ENCODE measurements at regions not wholly inside any gene's neighbourhood (a gene's known extent, or its start where the extent isn't known, plus 50 kb on each side); places are given as distances from the start of the nearest gene placed in this dataset.

DNA sequence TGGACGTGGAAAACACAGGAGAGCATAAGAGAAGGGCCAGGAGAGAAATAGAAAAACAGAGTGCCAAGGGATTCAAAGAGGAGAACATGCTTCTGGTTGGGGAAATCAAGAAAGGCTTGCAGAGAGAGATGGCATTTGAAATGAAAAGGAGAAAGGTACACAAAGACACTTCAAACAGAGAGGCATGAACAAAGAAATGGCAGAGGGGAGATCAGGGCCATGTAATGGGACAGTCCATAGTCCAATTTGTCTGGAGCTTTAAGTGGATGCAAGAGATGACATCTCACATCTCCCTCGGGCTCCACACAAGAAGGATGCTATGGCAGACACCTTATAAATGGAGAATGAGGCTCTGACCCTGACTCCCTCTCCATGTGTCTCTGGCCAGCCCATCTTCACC is 331.1 kb downstream of the MLLT3 start:
- no peaks in the 10 kb centered on the region for H3K4me1 Mint-ChIP-seq (ENCODE audit: insufficient read depth, unreplicated experiment)
- H3K27me3 Mint-ChIP-seq (ENCODE audit: insufficient read depth, unreplicated experiment), result no peaks in the 10 kb centered on the region
- no TSS peak for BruUV-seq (replicated peaks)
- POLR2A ChIA-PET, result interaction anchor here (0.7 kb wide), 1 partner anchor 36 kb away, joined by 4 read pairs; no protein-coding TSS in a partner anchor
- H3K27ac Mint-ChIP-seq (ENCODE audit: low read depth, unreplicated experiment), result no peak overlapping the region
- TF ChIP-seq, protein P1, sequence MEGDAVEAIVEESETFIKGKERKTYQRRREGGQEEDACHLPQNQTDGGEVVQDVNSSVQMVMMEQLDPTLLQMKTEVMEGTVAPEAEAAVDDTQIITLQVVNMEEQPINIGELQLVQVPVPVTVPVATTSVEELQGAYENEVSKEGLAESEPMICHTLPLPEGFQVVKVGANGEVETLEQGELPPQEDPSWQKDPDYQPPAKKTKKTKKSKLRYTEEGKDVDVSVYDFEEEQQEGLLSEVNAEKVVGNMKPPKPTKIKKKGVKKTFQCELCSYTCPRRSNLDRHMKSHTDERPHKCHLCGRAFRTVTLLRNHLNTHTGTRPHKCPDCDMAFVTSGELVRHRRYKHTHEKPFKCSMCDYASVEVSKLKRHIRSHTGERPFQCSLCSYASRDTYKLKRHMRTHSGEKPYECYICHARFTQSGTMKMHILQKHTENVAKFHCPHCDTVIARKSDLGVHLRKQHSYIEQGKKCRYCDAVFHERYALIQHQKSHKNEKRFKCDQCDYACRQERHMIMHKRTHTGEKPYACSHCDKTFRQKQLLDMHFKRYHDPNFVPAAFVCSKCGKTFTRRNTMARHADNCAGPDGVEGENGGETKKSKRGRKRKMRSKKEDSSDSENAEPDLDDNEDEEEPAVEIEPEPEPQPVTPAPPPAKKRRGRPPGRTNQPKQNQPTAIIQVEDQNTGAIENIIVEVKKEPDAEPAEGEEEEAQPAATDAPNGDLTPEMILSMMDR (IDR thresholded peaks at IDR 0.05; ENCODE audit: unreplicated experiment), result no peak
- H3K36me3 Mint-ChIP-seq (ENCODE audit: insufficient read depth, unreplicated experiment), result no peaks in the 10 kb centered on the region
- CTCF ChIA-PET, result interaction anchor here (1.2 to 1.5 kb wide), 2 partner anchors 17 to 52 kb away, joined by 3 to 5 read pairs; no protein-coding TSS in a partner anchor
- peaks cover 13% of the 10 kb centered on the region for H3K9me3 Mint-ChIP-seq (ENCODE audit: unreplicated experiment)
- H3K4me3 Mint-ChIP-seq (ENCODE audit: unreplicated experiment), result no peak overlapping the region
- intact Hi-C loops (cut with micrococcal nuclease), result no loop called here
- no peak for DNase-seq (ENCODE audit: unreplicated experiment)

DNA sequence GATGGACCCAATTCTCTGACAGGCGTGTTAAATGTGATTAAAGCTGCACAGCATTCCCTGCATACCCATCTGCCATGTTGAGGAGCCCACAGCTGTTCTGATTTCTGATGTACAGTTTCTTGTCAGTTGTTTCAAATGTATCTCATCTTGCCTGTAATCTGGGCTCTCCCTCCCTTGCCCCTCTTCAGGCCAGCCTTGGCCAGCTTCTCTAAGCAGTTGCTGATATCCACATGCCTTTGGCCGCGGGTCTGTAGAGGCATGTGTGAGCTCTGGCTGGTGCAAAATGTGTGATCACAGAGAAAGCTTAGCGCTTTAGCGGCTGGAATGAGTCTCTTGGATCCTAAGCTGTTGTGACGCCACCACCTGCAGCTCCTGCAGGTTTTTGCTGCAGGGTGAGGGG is 332.0 kb downstream of the MLLT3 start:
- no peak overlapping the region for H3K27ac Mint-ChIP-seq (ENCODE audit: low read depth, unreplicated experiment)
- peaks cover 13% of the 10 kb centered on the region for H3K9me3 Mint-ChIP-seq (ENCODE audit: unreplicated experiment)
- BruUV-seq (replicated peaks), result no TSS peak
- H3K4me3 Mint-ChIP-seq (ENCODE audit: unreplicated experiment), result no peak overlapping the region
- H3K36me3 Mint-ChIP-seq (ENCODE audit: insufficient read depth, unreplicated experiment), result no peaks in the 10 kb centered on the region
- H3K4me1 Mint-ChIP-seq (ENCODE audit: insufficient read depth, unreplicated experiment), result no peaks in the 10 kb centered on the region
- H3K27me3 Mint-ChIP-seq (ENCODE audit: insufficient read depth, unreplicated experiment), result no peaks in the 10 kb centered on the region
- POLR2A ChIA-PET, result interaction anchor here (0.9 kb wide), 1 partner anchor 29 kb away, joined by 3 read pairs; no protein-coding TSS in a partner anchor
- intact Hi-C loops (cut with micrococcal nuclease), result no loop called here
- DNase-seq (ENCODE audit: unreplicated experiment), result no peak
- TF ChIP-seq, protein P1 (IDR thresholded peaks at IDR 0.05; ENCODE audit: unreplicated experiment), result no peak
- CTCF ChIA-PET, result interaction anchor here (0.7 to 1.5 kb wide), 5 partner anchors 15 to 344 kb away, joined by 3 to 5 read pairs (median 3); no protein-coding TSS in a partner anchor

DNA sequence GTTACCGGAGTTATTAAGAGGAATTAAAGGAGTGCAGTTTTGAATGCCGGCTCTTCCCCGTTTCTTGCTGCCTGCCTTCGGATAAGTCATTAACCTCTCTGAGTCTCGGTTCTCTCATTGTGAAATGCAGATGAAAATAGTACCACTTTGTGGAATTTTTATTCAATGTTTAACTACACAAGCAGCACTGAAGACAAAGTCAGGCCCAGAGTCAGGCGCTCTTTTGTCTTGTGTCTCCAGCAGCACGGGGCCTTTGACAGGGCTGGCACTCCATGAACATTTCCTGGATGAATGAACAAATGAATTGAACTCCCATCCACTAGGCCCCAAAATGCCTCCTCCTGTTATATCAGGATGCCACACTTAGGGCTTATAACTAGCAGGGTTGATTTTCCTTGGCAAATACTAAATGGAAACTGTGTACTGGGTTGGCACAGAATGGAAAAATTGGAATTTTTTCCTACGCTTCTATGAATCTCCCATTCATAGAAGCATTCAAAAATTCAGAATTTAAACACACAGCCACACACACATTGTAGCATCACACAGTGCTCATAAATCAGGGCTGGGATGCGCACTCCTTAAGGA is 332.8 kb downstream of the MLLT3 start:
- intact Hi-C loops (cut with micrococcal nuclease), result no loop called here
- Mint-ChIP-seq H3K4me1 (ENCODE audit: insufficient read depth, unreplicated experiment) (no peaks in the 10 kb centered on the region), H3K4me3 (ENCODE audit: unreplicated experiment) (no peak overlapping the region), H3K9me3 (ENCODE audit: unreplicated experiment) (peaks cover 13% of the 10 kb centered on the region), H3K36me3 (ENCODE audit: insufficient read depth, unreplicated experiment) (no peaks in the 10 kb centered on the region), H3K27ac (ENCODE audit: low read depth, unreplicated experiment) (no peak overlapping the region), H3K27me3 (ENCODE audit: insufficient read depth, unreplicated experiment) (no peaks in the 10 kb centered on the region)
- no peak for DNase-seq (ENCODE audit: unreplicated experiment)
- TF ChIP-seq, protein P1 (IDR thresholded peaks at IDR 0.05; ENCODE audit: unreplicated experiment), result no peak
- BruUV-seq (replicated peaks), result no TSS peak
- ChIA-PET CTCF (interaction anchor here (0.7 to 1.5 kb wide), 3 partner anchors 14 to 343 kb away, joined by 3 to 5 read pairs (median 3); no protein-coding TSS in a partner anchor), POLR2A (no interaction called here)

DNA sequence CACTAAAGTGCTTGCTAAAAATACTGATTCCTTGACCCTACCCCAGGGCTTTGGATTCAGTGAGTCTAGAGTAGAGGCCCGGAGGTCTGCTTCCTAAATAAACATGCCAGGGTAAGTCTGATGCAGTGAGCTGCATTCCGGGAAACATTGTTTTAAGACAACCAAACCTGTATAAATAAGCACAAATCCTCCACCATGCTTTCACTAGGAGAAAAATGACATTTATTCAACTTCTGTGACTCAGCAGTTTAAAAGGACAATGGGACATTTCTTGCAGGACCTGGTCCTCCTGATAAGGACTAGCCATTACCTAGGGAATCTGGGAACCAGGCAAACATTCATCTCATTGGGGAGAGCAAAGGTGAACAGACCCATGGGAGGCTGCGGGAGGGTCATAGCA is 335.3 kb downstream of the MLLT3 start:
- ChIA-PET POLR2A (no interaction called here), CTCF (no interaction called here)
- Mint-ChIP-seq H3K27ac (ENCODE audit: low read depth, unreplicated experiment) (no peak overlapping the region), H3K4me1 (ENCODE audit: insufficient read depth, unreplicated experiment) (no peaks in the 10 kb centered on the region), H3K27me3 (ENCODE audit: insufficient read depth, unreplicated experiment) (no peaks in the 10 kb centered on the region), H3K9me3 (ENCODE audit: unreplicated experiment) (peaks cover 7% of the 10 kb centered on the region), H3K36me3 (ENCODE audit: insufficient read depth, unreplicated experiment) (no peaks in the 10 kb centered on the region), H3K4me3 (ENCODE audit: unreplicated experiment) (no peak overlapping the region)
- intact Hi-C loops (cut with micrococcal nuclease), result no loop called here
- no TSS peak for BruUV-seq (replicated peaks)
- TF ChIP-seq, protein P1 (IDR thresholded peaks at IDR 0.05; ENCODE audit: unreplicated experiment), result no peak
- no peak for DNase-seq (ENCODE audit: unreplicated experiment)

All from MCF 10A (cell line).